ENCODE measurements at regions not wholly inside any gene's neighbourhood (a gene's known extent, or its start where the extent isn't known, plus 50 kb on each side); places are given as distances from the start of the nearest gene placed in this dataset.

GRCh38 chr2:216787851-216788540, 71.9 kb downstream of the TNP1 start:
- Mint-ChIP-seq H3K36me3 (ENCODE audit: low read depth) (no peaks in the 10 kb centered on the region), H3K27me3 (peaks cover 5% of the 10 kb centered on the region), H3K4me3 (no peak overlapping the region), H3K4me1 (no peaks in the 10 kb centered on the region), H3K9me3 (no peaks in the 10 kb centered on the region), H3K27ac (no peak overlapping the region)
- DNase-seq, result no peak
- intact Hi-C loops (cut with micrococcal nuclease), result no loop called here

GRCh38 chr2:216786676-216787075, 73.2 kb downstream of the TNP1 start:
- Mint-ChIP-seq H3K27me3 (no peaks in the 10 kb centered on the region), H3K4me3 (no peak overlapping the region), H3K36me3 (ENCODE audit: low read depth) (no peaks in the 10 kb centered on the region), H3K4me1 (no peaks in the 10 kb centered on the region), H3K27ac (no peak overlapping the region), H3K9me3 (no peaks in the 10 kb centered on the region)
- intact Hi-C loops (cut with micrococcal nuclease), result no loop called here
- DNase-seq, result no peak

GRCh38 chr2:216784456-216784855, 75.4 kb downstream of the TNP1 start:
- H3K9me3 Mint-ChIP-seq, result no peaks in the 10 kb centered on the region

GRCh38 chr2:216781709-216782108, 78.2 kb downstream of the TNP1 start:
- no peaks in the 10 kb centered on the region for H3K9me3 Mint-ChIP-seq
- intact Hi-C loops (cut with micrococcal nuclease), result no loop called here
- H3K4me3 Mint-ChIP-seq, result no peak overlapping the region
- H3K4me1 Mint-ChIP-seq, result peaks cover 8% of the 10 kb centered on the region
- no peaks in the 10 kb centered on the region for H3K36me3 Mint-ChIP-seq (ENCODE audit: low read depth)
- H3K27me3 Mint-ChIP-seq, result peaks cover 15% of the 10 kb centered on the region
- no peak overlapping the region for H3K27ac Mint-ChIP-seq
- DNase-seq, result no peak

More at GRCh38 chr2:216784456-216784855, 75.4 kb downstream of the TNP1 start:
- Mint-ChIP-seq H3K27me3 (peaks cover 10% of the 10 kb centered on the region), H3K4me1 (peaks cover 6% of the 10 kb centered on the region), H3K4me3 (no peak overlapping the region), H3K36me3 (ENCODE audit: low read depth) (no peaks in the 10 kb centered on the region), H3K27ac (no peak overlapping the region)
- DNase-seq, result no peak
- intact Hi-C loops (cut with micrococcal nuclease), result no loop called here

- DNase-seq, result no peak
- Mint-ChIP-seq H3K4me3 (no peak overlapping the region), H3K27me3 (peaks cover 15% of the 10 kb centered on the region), H3K4me1 (peaks cover 8% of the 10 kb centered on the region), H3K27ac (no peak overlapping the region), H3K36me3 (ENCODE audit: low read depth) (no peaks in the 10 kb centered on the region), H3K9me3 (no peaks in the 10 kb centered on the region)
- intact Hi-C loops (cut with micrococcal nuclease), result no loop called here
These were observed 79.0 kb downstream of the TNP1 start for GRCh38 chr2:216780843-216781242.

GRCh38 chr2:216777637-216778273, 82.1 kb downstream of the TNP1 start:
- Mint-ChIP-seq H3K9me3 (no peaks in the 10 kb centered on the region), H3K4me1 (peaks cover 8% of the 10 kb centered on the region), H3K27me3 (peaks cover 20% of the 10 kb centered on the region), H3K4me3 (no peak overlapping the region), H3K36me3 (ENCODE audit: low read depth) (no peaks in the 10 kb centered on the region), H3K27ac (no peak overlapping the region)
- peak; percentile 86 for DNase-seq
- intact Hi-C loops (cut with micrococcal nuclease), result loop anchor here (1.0 to 5.0 kb wide), 2 partner anchors 389 to 735 kb away; no protein-coding TSS in a partner anchor

GRCh38 chr2:216776066-216776850, 80.9 kb upstream of the IGFBP5 start:
- Mint-ChIP-seq H3K9me3 (no peaks in the 10 kb centered on the region), H3K36me3 (ENCODE audit: low read depth) (no peaks in the 10 kb centered on the region), H3K27me3 (peaks cover 22% of the 10 kb centered on the region), H3K4me1 (peaks cover 8% of the 10 kb centered on the region), H3K27ac (no peak overlapping the region), H3K4me3 (no peak overlapping the region)
- no peak for DNase-seq
- intact Hi-C loops (cut with micrococcal nuclease), result loop anchor here (5.0 kb wide), 1 partner anchor 736 kb away; no protein-coding TSS in a partner anchor

GRCh38 chr2:216775043-216775453, 79.7 kb upstream of the IGFBP5 start:
- H3K4me3 Mint-ChIP-seq, result no peak overlapping the region
- intact Hi-C loops (cut with micrococcal nuclease), result loop anchor here (5.0 kb wide), 1 partner anchor 737 kb away; no protein-coding TSS in a partner anchor
- no peak overlapping the region for H3K27ac Mint-ChIP-seq
- peaks cover 16% of the 10 kb centered on the region for H3K27me3 Mint-ChIP-seq
- H3K36me3 Mint-ChIP-seq (ENCODE audit: low read depth), result no peaks in the 10 kb centered on the region
- no peak for DNase-seq
- H3K9me3 Mint-ChIP-seq, result no peaks in the 10 kb centered on the region
- H3K4me1 Mint-ChIP-seq, result peaks cover 2% of the 10 kb centered on the region

- H3K9me3 Mint-ChIP-seq, result no peaks in the 10 kb centered on the region
These were observed 79.3 kb upstream of the IGFBP5 start for GRCh38 chr2:216774620-216775019.

GRCh38 chr2:216774180-216774579, 78.8 kb upstream of the IGFBP5 start:
- no peak overlapping the region for H3K27ac Mint-ChIP-seq
- H3K27me3 Mint-ChIP-seq, result peaks cover 12% of the 10 kb centered on the region
- no peaks in the 10 kb centered on the region for H3K36me3 Mint-ChIP-seq (ENCODE audit: low read depth)
- no peak for DNase-seq
- no peak overlapping the region for H3K4me3 Mint-ChIP-seq
- no peaks in the 10 kb centered on the region for H3K9me3 Mint-ChIP-seq
- intact Hi-C loops (cut with micrococcal nuclease), result no loop called here
- peaks cover 2% of the 10 kb centered on the region for H3K4me1 Mint-ChIP-seq

More at GRCh38 chr2:216774620-216775019, 79.3 kb upstream of the IGFBP5 start:
- Mint-ChIP-seq H3K4me1 (peaks cover 2% of the 10 kb centered on the region), H3K27me3 (peaks cover 12% of the 10 kb centered on the region), H3K36me3 (ENCODE audit: low read depth) (no peaks in the 10 kb centered on the region), H3K4me3 (no peak overlapping the region), H3K27ac (no peak overlapping the region)
- intact Hi-C loops (cut with micrococcal nuclease), result loop anchor here (5.0 kb wide), 1 partner anchor 738 kb away; no protein-coding TSS in a partner anchor
- DNase-seq, result no peak

GRCh38 chr2:216773072-216773471, 77.7 kb upstream of the IGFBP5 start:
- Mint-ChIP-seq H3K4me3 (no peak overlapping the region), H3K9me3 (no peaks in the 10 kb centered on the region), H3K4me1 (peaks cover 2% of the 10 kb centered on the region), H3K36me3 (ENCODE audit: low read depth) (no peaks in the 10 kb centered on the region), H3K27ac (no peak overlapping the region), H3K27me3 (peaks cover 15% of the 10 kb centered on the region)
- intact Hi-C loops (cut with micrococcal nuclease), result no loop called here
- DNase-seq, result no peak

- Mint-ChIP-seq H3K9me3 (no peaks in the 10 kb centered on the region), H3K27me3 (peaks cover 20% of the 10 kb centered on the region), H3K4me3 (no peak overlapping the region), H3K4me1 (no peaks in the 10 kb centered on the region), H3K36me3 (ENCODE audit: low read depth) (no peaks in the 10 kb centered on the region), H3K27ac (no peak overlapping the region)
- intact Hi-C loops (cut with micrococcal nuclease), result no loop called here
- DNase-seq, result no peak
These were observed 75.4 kb upstream of the IGFBP5 start for GRCh38 chr2:216770717-216771116.

GRCh38 chr2:216770050-216770449, 74.7 kb upstream of the IGFBP5 start:
- peaks cover 24% of the 10 kb centered on the region for H3K27me3 Mint-ChIP-seq
- intact Hi-C loops (cut with micrococcal nuclease), result no loop called here
- DNase-seq, result no peak
- no peaks in the 10 kb centered on the region for H3K36me3 Mint-ChIP-seq (ENCODE audit: low read depth)
- H3K27ac Mint-ChIP-seq, result no peak overlapping the region
- H3K9me3 Mint-ChIP-seq, result no peaks in the 10 kb centered on the region
- H3K4me3 Mint-ChIP-seq, result no peak overlapping the region
- H3K4me1 Mint-ChIP-seq, result no peaks in the 10 kb centered on the region

- Mint-ChIP-seq H3K9me3 (no peaks in the 10 kb centered on the region), H3K27me3 (peaks cover 27% of the 10 kb centered on the region), H3K36me3 (ENCODE audit: low read depth) (no peaks in the 10 kb centered on the region), H3K27ac (no peak overlapping the region), H3K4me1 (no peaks in the 10 kb centered on the region), H3K4me3 (no peak overlapping the region)
- DNase-seq, result no peak
- intact Hi-C loops (cut with micrococcal nuclease), result no loop called here
These were observed 74.3 kb upstream of the IGFBP5 start for GRCh38 chr2:216769626-216770025.
